ENCODE measurements at regions not wholly inside any gene's neighbourhood (a gene's known extent, or its start where the extent isn't known, plus 50 kb on each side); places are given as distances from the start of the nearest gene placed in this dataset.

- POLR2A ChIA-PET (ENCODE audit: unreplicated experiment), result no interaction called here
- CTCF ChIA-PET, result no interaction called here
Observed at GRCh38 chr10:108399465-108399864, 1235.0 kb upstream of the SORCS1 start.

DNA sequence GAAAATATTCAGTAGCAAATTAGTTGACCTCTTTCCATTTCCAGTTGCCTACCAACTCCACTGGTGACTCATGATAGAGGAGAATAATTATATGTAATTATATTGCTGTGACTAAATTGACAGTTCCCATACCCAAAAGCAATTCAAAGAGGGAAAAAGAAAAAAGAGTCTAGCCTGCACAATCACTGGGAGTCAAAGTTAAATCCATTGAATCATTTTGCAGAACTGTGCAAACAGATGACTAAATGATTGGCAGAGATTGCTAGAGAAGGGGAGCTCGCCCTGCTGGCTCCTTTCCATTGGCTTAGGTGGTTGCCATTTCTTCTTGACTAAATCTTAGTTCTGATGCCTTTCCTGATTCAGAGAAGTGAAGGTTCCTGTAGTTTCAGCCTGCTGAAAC is 1228.6 kb upstream of the SORCS1 start:
- Histone ChIP-seq H3K9ac (ENCODE audit: low read length) (peak overlapping the region; percentile 24; the same call in 1 of the 2 replicates), H3K36me3 (ENCODE audit: low read depth, low read length) (no peaks in the 10 kb centered on the region), H3K4me3 (ENCODE audit: low read length) (no peak overlapping the region), H3K27me3 (ENCODE audit: low read length) (no peaks in the 10 kb centered on the region), H4K20me1 (ENCODE audit: low read length) (no peaks in the 10 kb centered on the region), H2AFZ (ENCODE audit: low read length) (no peak overlapping the region), H3K4me1 (ENCODE audit: insufficient read depth, low read length) (peaks cover 43% of the 10 kb centered on the region), H3F3A (ENCODE audit: low read length, unreplicated experiment) (peaks cover 5% of the 10 kb centered on the region), H3K9me2 (replicated peaks; ENCODE audit: low read length) (no peaks in the 10 kb centered on the region), H3K4me2 (ENCODE audit: low read length) (peak overlapping the region; percentile 44), H3K27ac (ENCODE audit: low read length) (peak overlapping the region; percentile 82), H3K9me3 (ENCODE audit: low read length) (no peaks in the 10 kb centered on the region), H3K79me2 (ENCODE audit: low read length) (no peaks in the 10 kb centered on the region)
- POLR2A ChIA-PET (ENCODE audit: unreplicated experiment), result interaction anchor here (0.6 kb wide), 1 partner anchor 119 kb away, joined by 3 read pairs; no protein-coding TSS in a partner anchor
- intact Hi-C loops (cut with micrococcal nuclease), result no loop called here
- ATAC-seq (peak; percentile 87), DNase-seq (peak; percentile 90)
- TF ChIP-seq EZH2 (IDR thresholded peaks at IDR 0.05; ENCODE audit: low read length, unreplicated experiment) (no peak), CTCF (conservative IDR thresholded peaks at IDR 0.05; ENCODE audit: low read depth, low read length) (no peak), EZH2phosphoT487 (IDR thresholded peaks at IDR 0.05; ENCODE audit: borderline replicate concordance, low read length) (no peak)
- no TSS peak for BruUV-seq (replicated peaks)
- CTCF ChIA-PET, result no interaction called here

More at GRCh38 chr10:108399465-108399864, 1235.0 kb upstream of the SORCS1 start:
- Histone ChIP-seq H3K4me2 (ENCODE audit: low read length) (no peak overlapping the region), H3K9me2 (replicated peaks; ENCODE audit: low read length) (no peaks in the 10 kb centered on the region), H3K4me3 (ENCODE audit: low read length) (no peak overlapping the region), H3K9ac (ENCODE audit: low read length) (no peak overlapping the region), H3F3A (ENCODE audit: low read length, unreplicated experiment) (no peaks in the 10 kb centered on the region), H3K4me1 (ENCODE audit: insufficient read depth, low read length) (no peaks in the 10 kb centered on the region), H3K27me3 (ENCODE audit: low read length) (no peaks in the 10 kb centered on the region), H4K20me1 (ENCODE audit: low read length) (no peaks in the 10 kb centered on the region), H3K9me3 (ENCODE audit: low read length) (no peaks in the 10 kb centered on the region), H3K27ac (ENCODE audit: low read length) (no peak overlapping the region), H3K79me2 (ENCODE audit: low read length) (no peaks in the 10 kb centered on the region), H2AFZ (ENCODE audit: low read length) (no peak overlapping the region), H3K36me3 (ENCODE audit: low read depth, low read length) (no peaks in the 10 kb centered on the region)
- intact Hi-C loops (cut with micrococcal nuclease), result no loop called here
- no TSS peak for BruUV-seq (replicated peaks)
- DNase-seq (no peak), ATAC-seq (no peak)
- TF ChIP-seq EZH2phosphoT487 (IDR thresholded peaks at IDR 0.05; ENCODE audit: borderline replicate concordance, low read length) (no peak), EZH2 (IDR thresholded peaks at IDR 0.05; ENCODE audit: low read length, unreplicated experiment) (no peak), CTCF (conservative IDR thresholded peaks at IDR 0.05; ENCODE audit: low read depth, low read length) (no peak)

DNA sequence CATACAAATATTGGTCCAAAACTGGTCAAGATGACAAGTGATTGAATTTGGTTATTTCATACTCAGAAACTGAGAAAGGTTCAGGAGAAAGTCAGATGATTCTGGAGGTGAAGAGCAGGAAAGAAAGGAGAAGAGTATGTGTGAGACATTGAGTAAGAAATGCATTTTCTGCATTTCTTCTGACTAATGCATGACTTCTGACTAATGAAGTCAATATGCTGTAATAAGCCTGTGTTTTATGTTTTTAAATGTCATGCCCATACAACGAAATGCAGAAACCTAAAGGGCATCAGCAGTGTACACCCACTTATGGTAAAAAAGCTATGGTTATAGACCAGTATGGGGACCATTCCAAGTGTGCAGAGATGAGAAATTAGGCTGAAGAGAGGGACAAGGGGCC is 1227.8 kb upstream of the SORCS1 start:
- no peaks in the 10 kb centered on the region for H3K9me2 ChIP-seq (replicated peaks; ENCODE audit: low read length)
- H2AFZ ChIP-seq (ENCODE audit: low read length), result no peak overlapping the region
- ChIA-PET POLR2A (ENCODE audit: unreplicated experiment) (no interaction called here), CTCF (no interaction called here)
- H3K27me3 ChIP-seq (ENCODE audit: low read length), result no peaks in the 10 kb centered on the region
- no peaks in the 10 kb centered on the region for H3K36me3 ChIP-seq (ENCODE audit: low read depth, low read length)
- peak; percentile 34 for ATAC-seq
- no peaks in the 10 kb centered on the region for H3K9me3 ChIP-seq (ENCODE audit: low read length)
- H3K4me2 ChIP-seq (ENCODE audit: low read length), result peak overlapping the region; percentile 44
- no peak overlapping the region for H3K4me3 ChIP-seq (ENCODE audit: low read length)
- H3K79me2 ChIP-seq (ENCODE audit: low read length), result no peaks in the 10 kb centered on the region
- H3K27ac ChIP-seq (ENCODE audit: low read length), result peak overlapping the region; percentile 82
- H3K4me1 ChIP-seq (ENCODE audit: insufficient read depth, low read length), result peaks cover 43% of the 10 kb centered on the region
- H4K20me1 ChIP-seq (ENCODE audit: low read length), result no peaks in the 10 kb centered on the region
- intact Hi-C loops (cut with micrococcal nuclease), result no loop called here
- no TSS peak for BruUV-seq (replicated peaks)
- peak; percentile 65 for DNase-seq
- H3F3A ChIP-seq (ENCODE audit: low read length, unreplicated experiment), result peaks cover 5% of the 10 kb centered on the region
- TF ChIP-seq CTCF (conservative IDR thresholded peaks at IDR 0.05; ENCODE audit: low read depth, low read length), result no peak
- no peak for TF ChIP-seq EZH2phosphoT487 (IDR thresholded peaks at IDR 0.05; ENCODE audit: borderline replicate concordance, low read length)
- H3K9ac ChIP-seq (ENCODE audit: low read length), result peak overlapping the region; percentile 24; the same call in 1 of the 2 replicates
